Esophagus muscularis mucosa (tissue), 4 donors: ENCODE measurements at regions not wholly inside any gene's neighbourhood (a gene's known extent, or its start where the extent isn't known, plus 50 kb on each side); places are given as distances from the start of the nearest gene placed in this dataset.

Experiments used
- DNase-seq: peaks from one replicate; pipeline ENCODE4 v3.0.0-alpha.2; 2017; ENCODE audit errors: extremely low spot score
- H3K27ac ChIP-seq, 4 donors: fragments of 200-600 bp; sonication (generic); replicated peaks in 1 of 4; 1 replicate in 3 of 4; 2 replicates in 1 of 4; pipeline ENCODE4 v1.5.1; 2016 to 2019; ENCODE audit warnings: mild to moderate bottlenecking in 1 of 4
- H3K27me3 ChIP-seq, 4 donors: fragments of 200-600 bp; sonication (generic); one replicate each; pipeline versions ENCODE4 v1.5.1 to v1.6.0; 2016 to 2019
- H3K36me3 ChIP-seq, 4 donors: fragments of 200-600 bp; sonication (generic); one replicate each; pipeline ENCODE4 v1.5.1; 2016 to 2019
- H3K4me1 ChIP-seq, 4 donors: fragments of 200-600 bp; sonication (generic); one replicate each; pipeline ENCODE4 v1.5.1; 2016 to 2019
- H3K4me3 ChIP-seq, 4 donors: fragments of 200-600 bp; sonication (generic); 1 replicate in 2 of 4; 2 replicates in 2 of 4; pipeline ENCODE4 v1.5.1; 2016 to 2019; ENCODE audit warnings: mild to moderate bottlenecking in 4 of 4, moderate library complexity in 1 of 4
- H3K9me3 ChIP-seq, 4 donors: fragments of 200-600 bp; sonication (generic); 1 replicate in 3 of 4; 2 replicates in 1 of 4; pipeline ENCODE4 v1.5.1; 2016 to 2019
- CTCF ChIP-seq, 3 experiments: fragments of 200-600 bp in 2 of 3; fragments of 450-650 bp in 1 of 3; sonication (generic) in 2 of 3; IDR thresholded peaks; one replicate each; pipeline ENCODE4 v1.5.1; 2017 to 2019; ENCODE audit warnings: antibody characterized with exemption in 3 of 3, mild to moderate bottlenecking in 2 of 3, moderate library complexity in 1 of 3
- EP300 ChIP-seq: sonication (generic); formaldehyde crosslinking; IDR thresholded peaks from one replicate; pipeline ENCODE4 v1.6.1; 2017; ENCODE audit warnings: antibody characterized with exemption
- POLR2A ChIP-seq: fragments of 450-650 bp; IDR thresholded peaks from one replicate; pipeline ENCODE4 v1.6.1; 2017; ENCODE audit warnings: antibody characterized with exemption, moderate library complexity, mild to moderate bottlenecking, low read depth
- POLR2AphosphoS5 ChIP-seq, 2 donors: sonication (generic); formaldehyde crosslinking; IDR thresholded peaks; one replicate each; pipeline ENCODE4 v1.6.1; 2017; ENCODE audit warnings: antibody characterized with exemption in 2 of 2
- WGBS: methylation state at CpG from one replicate; pipeline ENCODE4 v1.1.5; 2018; 5-methylcytosine and 5-hydroxymethylcytosine counted together
- intact Hi-C: fragments of 100-400 bp; cut with DNase I; formaldehyde crosslinking; loops from one replicate; pipeline ENCODE4 v1.15.1; 2023

- H3K27ac ChIP-seq, result peak overlapping the region in 1 of 4 donors; percentile 28
- WGBS, result 84% methylated on average over 3 of the region's 4 CpGs
Measured at GRCh38 chr17:68707031-68707430, 105.9 kb upstream of the FAM20A start.

GRCh38 chr17:68706356-68706920, 105.3 kb upstream of the FAM20A start:
- TF ChIP-seq POLR2AphosphoS5 (IDR thresholded peaks at IDR 0.05) (no peak), CTCF (IDR thresholded peaks at IDR 0.05) (no peak), POLR2A (no peak), EP300 (no peak)
- H3K9me3 ChIP-seq, result no peaks in the 10 kb centered on the region
- H3K36me3 ChIP-seq, result no peaks in the 10 kb centered on the region
- peaks cover 0 to 4% (median 0%) of the 10 kb centered on the region in 4 donors for H3K27me3 ChIP-seq
- H3K27ac ChIP-seq, result peak overlapping the region in 2 of 4 donors; percentile 7 to 28
- H3K4me1 ChIP-seq, result peaks cover 0 to 8% (median 3%) of the 10 kb centered on the region in 4 donors
- intact Hi-C loops, result no loop called here
- no peak overlapping the region for H3K4me3 ChIP-seq
- 53% methylated on average over 5 of the region's 5 CpGs for WGBS
- no peak for DNase-seq

More at GRCh38 chr17:68707031-68707430, 105.9 kb upstream of the FAM20A start:
- Histone ChIP-seq H3K4me3 (no peak overlapping the region), H3K36me3 (no peaks in the 10 kb centered on the region), H3K27me3 (peaks cover 0 to 4% (median 0%) of the 10 kb centered on the region in 4 donors), H3K9me3 (no peaks in the 10 kb centered on the region), H3K4me1 (peaks cover 0 to 8% (median 3%) of the 10 kb centered on the region in 4 donors)
- intact Hi-C loops, result no loop called here
- DNase-seq, result no peak
- TF ChIP-seq POLR2A (no peak), EP300 (no peak), POLR2AphosphoS5 (IDR thresholded peaks at IDR 0.05) (no peak), CTCF (IDR thresholded peaks at IDR 0.05) (no peak)

GRCh38 chr17:68705714-68706076, 104.5 kb upstream of the FAM20A start:
- H3K27me3 ChIP-seq, result peaks cover 0 to 4% (median 0%) of the 10 kb centered on the region in 4 donors
- intact Hi-C loops, result no loop called here
- DNase-seq, result no peak
- H3K4me3 ChIP-seq, result no peak overlapping the region
- WGBS, result 62% methylated on average over 3 of the region's 3 CpGs
- no peak overlapping the region for H3K27ac ChIP-seq
- TF ChIP-seq POLR2AphosphoS5 (IDR thresholded peaks at IDR 0.05) (no peak), POLR2A (no peak), CTCF (IDR thresholded peaks at IDR 0.05) (no peak), EP300 (no peak)
- no peaks in the 10 kb centered on the region for H3K9me3 ChIP-seq
- H3K4me1 ChIP-seq, result peaks cover 0 to 8% (median under 1%) of the 10 kb centered on the region in 4 donors
- no peaks in the 10 kb centered on the region for H3K36me3 ChIP-seq

GRCh38 chr17:68704871-68705713, 103.9 kb upstream of the FAM20A start:
- no peaks in the 10 kb centered on the region for H3K36me3 ChIP-seq
- H3K4me1 ChIP-seq, result peaks cover 0 to 13% (median 0%) of the 10 kb centered on the region in 4 donors
- peaks cover 0 to 4% (median 0%) of the 10 kb centered on the region in 4 donors for H3K27me3 ChIP-seq
- no peak overlapping the region for H3K27ac ChIP-seq
- H3K9me3 ChIP-seq, result no peaks in the 10 kb centered on the region
- TF ChIP-seq POLR2A (no peak), CTCF (IDR thresholded peaks at IDR 0.05) (no peak), EP300 (no peak), POLR2AphosphoS5 (IDR thresholded peaks at IDR 0.05) (no peak)
- intact Hi-C loops, result no loop called here
- H3K4me3 ChIP-seq, result no peak overlapping the region
- 63% methylated on average over 11 of the region's 11 CpGs for WGBS
- DNase-seq, result no peak
